GM19395 (cell line): ENCODE measurements at regions not wholly inside any gene's neighbourhood (a gene's known extent, or its start where the extent isn't known, plus 50 kb on each side); places are given as distances from the start of the nearest gene placed in this dataset.

Experiments used
- ATAC-seq: cut with Tn5 transposase; IDR thresholded peaks from one replicate; pipeline ENCODE4 v1.9.1; 2021; ENCODE audit warnings: mild to moderate bottlenecking, moderate library complexity; ENCODE audit not compliant: unreplicated experiment

GRCh38 chr1:229817936-229818335 lies 191.9 kb downstream of the URB2 start:
- no peak for ATAC-seq

DNA sequence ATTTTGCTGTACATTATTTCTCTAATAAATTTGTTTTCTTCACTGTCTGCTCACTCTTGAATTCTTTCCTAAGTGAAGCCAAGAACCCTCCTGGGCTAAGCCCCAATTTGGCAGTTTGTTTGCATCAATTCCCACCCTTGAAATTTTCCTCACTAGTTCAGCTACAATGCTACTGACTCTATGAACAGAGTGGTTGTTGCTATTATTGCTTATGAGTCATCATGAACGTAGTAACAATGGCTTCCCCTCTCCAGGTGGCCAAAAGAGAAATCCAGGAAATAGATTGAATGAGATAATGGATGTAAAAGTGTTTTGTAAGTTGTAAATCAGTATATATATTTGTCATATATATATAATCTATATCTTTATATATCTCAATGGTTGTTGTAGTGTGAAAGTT lies 193.0 kb downstream of the URB2 start:
- ATAC-seq: no peak

DNA sequence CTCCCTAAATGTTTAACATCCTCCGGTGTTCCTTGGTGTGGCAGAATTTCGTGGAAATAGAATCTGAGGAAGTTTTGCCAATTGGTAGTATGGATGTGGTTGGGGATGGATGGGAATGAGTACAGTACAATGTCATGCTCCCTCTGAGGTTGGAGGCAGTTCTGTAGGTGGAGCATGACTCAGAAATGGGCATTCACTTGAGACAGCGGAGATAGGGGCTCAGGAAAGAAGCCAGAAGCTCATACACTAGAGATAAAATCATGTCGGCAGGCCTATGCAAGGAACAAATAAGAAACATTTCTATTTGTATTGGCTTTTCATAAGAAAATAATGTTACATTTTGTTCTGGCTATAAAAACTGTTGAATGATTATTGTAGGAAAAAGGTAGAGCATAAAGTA lies 196.0 kb downstream of the URB2 start:
- ATAC-seq: no peak

- no peak for ATAC-seq
These were observed 199.0 kb downstream of the URB2 start for GRCh38 chr1:229825042-229825441.

GRCh38 chr1:229828461-229828860 lies 202.4 kb downstream of the URB2 start:
- no peak for ATAC-seq

DNA sequence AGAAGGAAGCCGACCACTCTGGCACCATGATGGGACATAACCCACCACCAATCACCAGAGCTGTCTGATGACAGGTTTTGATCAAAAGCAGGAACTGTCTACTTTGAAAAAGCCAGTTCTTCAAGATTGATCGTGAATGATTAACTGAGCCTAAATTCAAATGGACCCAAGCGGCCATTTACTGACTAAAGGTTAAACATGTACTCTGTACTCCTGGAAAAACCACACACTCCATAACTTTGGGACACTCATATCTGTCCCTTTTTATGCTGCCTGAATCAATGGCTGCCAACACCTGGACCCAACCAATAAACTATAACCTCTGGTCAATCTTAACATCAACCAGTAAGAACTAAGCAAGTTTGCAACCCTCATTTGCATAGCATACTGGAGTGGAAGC lies 206.6 kb downstream of the URB2 start:
- ATAC-seq: no peak

DNA sequence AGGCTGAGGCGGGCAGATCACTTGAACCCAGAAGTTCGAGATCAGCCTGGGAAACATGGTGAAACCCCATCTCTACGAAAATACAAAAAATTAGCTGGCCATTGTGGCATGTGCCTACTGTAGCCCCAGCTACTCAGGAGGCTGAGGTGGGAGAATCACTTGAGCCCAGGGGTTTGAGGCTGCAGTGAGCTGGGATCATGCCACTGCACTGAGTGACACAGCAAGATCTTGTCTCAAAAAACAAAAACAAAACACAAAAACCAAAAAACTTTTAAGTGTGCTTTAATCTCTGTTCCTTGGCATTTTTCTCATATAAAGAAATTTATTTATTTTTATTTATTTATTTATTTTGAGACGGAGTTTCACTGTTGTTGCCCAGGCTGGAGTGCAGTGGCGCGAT lies 208.2 kb downstream of the URB2 start:
- ATAC-seq: no peak

- ATAC-seq: no peak
These were observed 209.2 kb downstream of the URB2 start for GRCh38 chr1:229835226-229835625.

DNA sequence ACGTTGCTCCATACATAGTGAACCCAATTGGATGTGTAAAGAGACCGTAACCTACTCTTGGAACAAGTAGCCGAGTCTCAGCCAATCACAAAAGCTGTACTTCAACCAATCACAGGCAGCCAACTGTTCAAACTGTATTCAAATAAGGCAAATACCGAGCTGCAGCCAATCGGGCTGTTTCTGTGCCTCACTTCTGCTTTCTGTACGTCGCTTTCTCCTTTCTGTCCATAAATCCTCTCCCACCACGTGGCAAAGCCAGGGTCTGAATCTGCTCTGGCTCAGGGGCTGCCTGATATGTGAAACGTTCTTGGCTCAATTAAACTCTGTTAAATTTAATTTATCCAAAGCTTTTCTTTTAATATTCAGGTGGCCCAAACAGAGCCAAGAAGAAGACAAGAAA lies 210.3 kb downstream of the URB2 start:
- no peak for ATAC-seq

DNA sequence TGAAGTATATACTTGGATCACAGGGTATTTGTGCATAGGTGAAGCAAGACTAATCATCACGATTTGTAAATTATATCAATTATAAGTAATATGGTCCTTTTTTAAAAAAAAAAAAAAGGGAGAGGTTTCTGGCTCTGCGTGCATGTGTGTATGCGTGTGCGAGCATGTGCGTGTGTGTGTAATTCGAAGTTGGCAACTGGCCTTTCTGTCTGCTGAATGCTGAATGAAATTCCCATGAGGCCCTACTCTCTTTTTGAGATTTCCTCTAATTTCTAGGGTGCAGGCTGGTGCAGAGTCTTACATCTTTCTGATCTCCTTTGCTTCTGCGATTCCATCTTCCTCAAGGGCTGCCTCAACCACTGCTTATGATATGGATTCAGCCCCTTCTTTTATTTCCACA lies 212.2 kb downstream of the URB2 start:
- ATAC-seq: no peak

- ATAC-seq: no peak
These were observed 213.8 kb downstream of the URB2 start for GRCh38 chr1:229839800-229840199.

GRCh38 chr1:229841230-229841629 lies 215.2 kb downstream of the URB2 start:
- peak; percentile 71 for ATAC-seq

- no peak for ATAC-seq
These were observed 216.5 kb downstream of the URB2 start for GRCh38 chr1:229842302-229843255.

DNA sequence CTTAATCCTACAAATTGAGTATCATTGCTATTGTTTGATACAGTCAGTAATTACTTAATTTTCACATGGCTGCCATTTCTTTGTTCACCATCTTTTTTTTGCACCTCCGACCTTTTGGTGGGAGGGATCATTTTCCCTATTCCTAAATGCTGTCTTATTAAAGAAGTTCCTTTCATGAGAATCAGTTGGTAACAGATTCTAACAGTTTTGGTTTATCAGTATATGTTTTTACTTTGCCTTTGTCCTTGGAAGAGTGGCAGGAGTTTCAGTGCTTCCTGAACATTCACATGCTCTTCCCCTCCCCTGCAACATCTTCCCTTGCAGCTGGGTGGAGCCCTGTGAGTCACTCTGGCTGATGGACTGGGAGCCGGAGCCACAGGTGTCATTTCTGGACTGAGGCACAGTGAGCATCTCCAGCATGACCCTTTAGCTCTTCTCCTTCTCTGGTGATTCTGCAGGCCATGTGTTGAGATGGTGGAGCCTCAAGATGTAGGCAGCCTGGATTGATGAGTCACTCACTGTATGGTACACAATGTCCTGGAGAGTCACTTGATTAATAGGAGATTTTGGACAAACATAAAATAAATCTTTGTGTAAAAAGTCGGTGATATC lies 217.7 kb downstream of the URB2 start:
- ATAC-seq: no peak

DNA sequence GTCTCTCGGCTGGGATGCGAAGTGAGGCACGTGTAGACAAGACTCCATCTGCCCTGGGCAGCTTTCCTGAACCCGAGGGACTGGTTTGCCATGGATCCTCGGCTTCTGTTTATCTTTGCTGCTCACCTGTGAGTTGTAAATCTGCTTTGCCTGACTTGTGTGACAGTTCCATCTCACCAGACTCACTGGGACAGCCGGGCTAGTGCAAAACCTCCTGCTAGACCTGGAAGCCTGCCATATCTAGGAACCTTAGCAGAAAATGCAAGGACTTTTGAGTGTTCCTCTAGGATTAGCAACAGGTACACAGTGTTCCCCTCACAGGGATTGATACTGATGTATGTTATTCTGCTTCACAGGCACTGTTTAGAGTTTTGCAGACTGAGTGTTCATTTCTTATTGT lies 218.6 kb downstream of the URB2 start:
- no peak for ATAC-seq

- no peak for ATAC-seq
These were observed 219.5 kb downstream of the URB2 start for GRCh38 chr1:229845410-229846138.

DNA sequence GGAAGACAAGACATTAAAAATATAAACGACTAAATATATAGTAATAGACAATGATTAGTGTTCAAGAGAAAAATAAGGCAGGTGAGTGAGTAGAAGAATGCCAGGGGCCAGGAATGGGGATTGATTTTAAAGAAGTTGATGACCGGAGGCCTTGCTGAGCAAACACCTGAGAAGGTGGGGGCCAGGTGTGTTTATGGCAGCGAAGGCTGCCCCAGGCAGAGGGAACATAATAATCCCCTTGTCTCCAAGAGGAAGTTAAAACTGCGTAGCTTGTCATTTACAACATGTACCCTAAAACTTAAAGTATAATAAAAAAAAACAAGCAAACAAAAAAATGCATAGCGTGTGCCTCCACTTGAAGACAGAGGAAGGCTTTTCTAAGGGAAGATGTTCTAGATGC lies 220.3 kb downstream of the URB2 start:
- no peak for ATAC-seq

GRCh38 chr1:229848752-229849677 lies 218.0 kb upstream of the GALNT2 start:
- no peak for ATAC-seq

GRCh38 chr1:229851511-229851910 lies 215.5 kb upstream of the GALNT2 start:
- ATAC-seq: no peak

DNA sequence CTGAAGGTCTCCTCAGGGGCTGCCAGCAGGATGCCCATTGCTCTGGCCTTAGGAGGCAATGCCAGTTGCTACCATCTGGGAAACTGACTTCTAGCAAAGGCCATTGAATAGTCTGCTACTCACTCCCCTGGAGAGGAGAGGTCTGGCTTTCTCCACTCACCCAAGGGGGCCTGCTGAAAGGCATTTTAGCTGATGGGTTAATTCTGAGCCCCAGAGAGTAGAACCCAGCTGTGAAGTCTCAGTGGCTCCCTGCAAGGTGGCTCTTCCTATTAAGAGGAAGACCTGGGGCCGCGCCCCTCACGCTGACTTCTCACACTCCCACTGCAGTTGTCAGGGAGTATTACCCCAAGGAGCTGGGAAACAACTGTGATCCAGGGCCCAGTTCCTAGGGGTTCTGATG lies 213.3 kb upstream of the GALNT2 start:
- ATAC-seq: no peak

- ATAC-seq: no peak
These were observed 212.4 kb upstream of the GALNT2 start for GRCh38 chr1:229854620-229855019.
